Upper lobe of left lung (tissue), 6 donors: ENCODE measurements at regions not wholly inside any gene's neighbourhood (a gene's known extent, or its start where the extent isn't known, plus 50 kb on each side); places are given as distances from the start of the nearest gene placed in this dataset.

Experiments used
- ATAC-seq, 2 donors: fragments of 200-7000 bp; cut with Tn5 transposase; one replicate each; pipeline ENCODE4 v1.9.1; 2022; ENCODE audit warnings: mild to moderate bottlenecking in 2 of 2, moderate library complexity in 2 of 2; ENCODE audit not compliant: low FRiP score in 2 of 2
- DNase-seq, 2 donors: peaks; one replicate each; pipeline ENCODE4 v3.0.0-alpha.2; 2019 to 2020
- H3K27ac ChIP-seq, 4 donors: fragments of 200-600 bp; sonication (generic); one replicate each; pipeline ENCODE4 v1.5.1; 2016 to 2019
- H3K27me3 ChIP-seq, 4 donors: fragments of 200-600 bp; sonication (generic); one replicate each; pipeline ENCODE4 v1.5.1; 2017 to 2019
- H3K36me3 ChIP-seq, 4 donors: fragments of 200-600 bp; sonication (generic); one replicate each; pipeline ENCODE4 v1.5.1; 2016 to 2019
- H3K4me1 ChIP-seq, 4 donors: fragments of 200-600 bp; sonication (generic); one replicate each; pipeline ENCODE4 v1.5.1; 2018 to 2019
- H3K4me3 ChIP-seq, 4 donors: fragments of 200-600 bp; sonication (generic); one replicate each; pipeline ENCODE4 v1.5.1; 2017 to 2019; ENCODE audit warnings: mild to moderate bottlenecking in 2 of 4, moderate library complexity in 1 of 4
- H3K9me3 ChIP-seq, 4 donors: fragments of 200-600 bp; sonication (generic); one replicate each; pipeline ENCODE4 v1.5.1; 2018 to 2019
- EP300 ChIP-seq, 4 donors: sonication (generic); formaldehyde crosslinking; IDR thresholded peaks; one replicate each; pipeline ENCODE4 v1.5.1; 2017; ENCODE audit warnings: antibody characterized with exemption in 4 of 4, control low read depth in 2 of 4
- POLR2A ChIP-seq, 4 donors: fragments of 450-650 bp; IDR thresholded peaks; one replicate each; pipeline ENCODE4 v1.5.1; 2016 to 2017; ENCODE audit warnings: antibody characterized with exemption in 4 of 4, mild to moderate bottlenecking in 2 of 4
- POLR2AphosphoS5 ChIP-seq, 2 donors: sonication (generic); formaldehyde crosslinking; IDR thresholded peaks; one replicate each; pipeline ENCODE4 v1.5.1; 2017; ENCODE audit warnings: antibody characterized with exemption in 2 of 2
- WGBS, 2 donors: methylation state at CpG; one replicate each; pipeline ENCODE4 v1.1.5; 2017 to 2018; 5-methylcytosine and 5-hydroxymethylcytosine counted together
- TF ChIP-seq, protein P1 (sequence below), 6 experiments: fragments of 450-650 bp in 4 of 6; fragments of 200-600 bp in 2 of 6; sonication (generic) in 2 of 6; IDR thresholded peaks; one replicate each; pipeline ENCODE4 v1.5.1; 2016 to 2019; ENCODE audit warnings: antibody characterized with exemption in 6 of 6
- donor health status: DM: no; HTN: no; CAD: no; lungs with moderate emphysema.
- donor health status: DM: no; HTN: yes; CAD: no; lungs with severe emphysema.

DNA sequence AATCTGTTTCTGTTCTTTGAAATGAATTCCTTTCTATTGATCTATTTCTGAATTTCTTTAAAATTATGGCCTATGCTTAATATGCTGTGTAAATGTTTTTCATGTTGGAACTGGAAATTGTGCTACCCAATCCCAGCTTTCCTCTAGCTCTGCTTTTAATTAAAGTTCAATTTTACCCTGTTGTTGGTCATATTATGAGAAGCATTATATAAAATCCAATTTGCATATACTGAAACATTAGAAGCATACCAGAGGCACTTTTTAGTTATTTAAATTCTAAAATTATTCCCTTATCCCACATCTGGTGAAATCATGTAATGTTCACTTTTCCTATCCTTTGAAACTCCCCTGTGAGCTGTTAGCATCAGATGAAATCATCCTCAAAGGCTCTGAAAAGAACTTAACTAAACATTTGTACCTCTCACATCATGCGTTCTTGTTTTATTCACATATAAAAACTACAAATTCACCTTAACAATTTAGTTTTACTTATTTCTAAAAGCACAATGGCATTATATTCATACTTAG lies 160.6 kb upstream of the COL21A1 start:
- H3K4me3 ChIP-seq = no peak overlapping the region
- no peaks in the 10 kb centered on the region for H3K36me3 ChIP-seq
- no peaks in the 10 kb centered on the region for H3K9me3 ChIP-seq
- DNase-seq (no peak), ATAC-seq (no peak)
- H3K4me1 ChIP-seq = no peaks in the 10 kb centered on the region
- WGBS, 2 donors = 90 to 97% methylated on average over 1 of the region's 1 CpG
- H3K27me3 ChIP-seq = no peaks in the 10 kb centered on the region
- TF ChIP-seq POLR2A (IDR thresholded peaks at IDR 0.05) (no peak), POLR2AphosphoS5 (IDR thresholded peaks at IDR 0.05) (no peak), EP300 (IDR thresholded peaks at IDR 0.05) (no peak)
- TF ChIP-seq, protein P1, sequence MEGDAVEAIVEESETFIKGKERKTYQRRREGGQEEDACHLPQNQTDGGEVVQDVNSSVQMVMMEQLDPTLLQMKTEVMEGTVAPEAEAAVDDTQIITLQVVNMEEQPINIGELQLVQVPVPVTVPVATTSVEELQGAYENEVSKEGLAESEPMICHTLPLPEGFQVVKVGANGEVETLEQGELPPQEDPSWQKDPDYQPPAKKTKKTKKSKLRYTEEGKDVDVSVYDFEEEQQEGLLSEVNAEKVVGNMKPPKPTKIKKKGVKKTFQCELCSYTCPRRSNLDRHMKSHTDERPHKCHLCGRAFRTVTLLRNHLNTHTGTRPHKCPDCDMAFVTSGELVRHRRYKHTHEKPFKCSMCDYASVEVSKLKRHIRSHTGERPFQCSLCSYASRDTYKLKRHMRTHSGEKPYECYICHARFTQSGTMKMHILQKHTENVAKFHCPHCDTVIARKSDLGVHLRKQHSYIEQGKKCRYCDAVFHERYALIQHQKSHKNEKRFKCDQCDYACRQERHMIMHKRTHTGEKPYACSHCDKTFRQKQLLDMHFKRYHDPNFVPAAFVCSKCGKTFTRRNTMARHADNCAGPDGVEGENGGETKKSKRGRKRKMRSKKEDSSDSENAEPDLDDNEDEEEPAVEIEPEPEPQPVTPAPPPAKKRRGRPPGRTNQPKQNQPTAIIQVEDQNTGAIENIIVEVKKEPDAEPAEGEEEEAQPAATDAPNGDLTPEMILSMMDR (IDR thresholded peaks at IDR 0.05) = no peak
- no peak overlapping the region for H3K27ac ChIP-seq

DNA sequence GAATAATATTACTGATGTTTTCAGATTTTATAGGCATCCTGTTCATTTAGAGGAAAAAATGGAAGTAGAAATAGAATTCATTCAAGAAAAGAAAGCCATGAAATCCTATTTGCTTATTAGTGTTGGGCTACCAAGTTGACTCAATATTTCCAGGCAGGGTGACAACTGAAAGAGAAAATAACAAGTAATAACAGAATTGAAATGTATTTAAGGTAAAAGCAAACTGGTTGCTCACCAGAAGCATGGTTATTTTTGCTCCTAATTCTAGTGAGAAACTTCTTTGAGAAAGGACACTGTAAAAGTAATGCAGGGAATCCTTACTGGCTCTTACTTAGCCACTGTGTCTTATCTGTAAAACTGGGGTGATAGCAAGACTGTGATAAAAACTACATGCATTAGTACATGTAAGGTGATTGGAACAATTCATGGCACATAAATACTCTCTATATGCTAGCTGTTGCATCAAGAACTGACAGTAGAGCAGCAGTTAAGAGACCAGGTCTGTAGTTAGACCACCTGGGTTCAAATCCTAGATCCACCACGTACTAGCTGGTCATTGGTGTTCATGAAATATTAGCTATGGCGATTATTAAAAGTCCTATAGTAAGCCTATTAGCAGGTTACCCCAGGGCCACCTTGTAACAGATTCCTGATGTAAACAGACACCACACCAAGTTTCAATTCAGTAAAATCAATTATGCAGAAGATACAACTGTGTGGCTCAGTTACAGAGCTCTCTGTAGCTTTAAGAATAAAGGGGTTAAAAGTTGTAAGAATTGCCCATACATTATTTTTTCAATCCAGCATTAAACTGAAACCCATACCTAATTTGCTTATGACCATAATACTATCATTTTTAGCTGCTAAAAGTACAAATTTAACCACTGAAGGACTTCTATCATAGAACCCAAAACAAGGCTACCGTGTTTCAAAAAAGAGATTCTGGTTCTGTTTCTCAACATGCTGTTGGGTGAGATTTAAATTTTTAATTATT lies 159.2 kb upstream of the COL21A1 start:
- Histone ChIP-seq H3K4me1 (no peaks in the 10 kb centered on the region), H3K27me3 (no peaks in the 10 kb centered on the region), H3K27ac (no peak overlapping the region), H3K9me3 (no peaks in the 10 kb centered on the region), H3K36me3 (no peaks in the 10 kb centered on the region), H3K4me3 (no peak overlapping the region)
- DNase-seq = no peak
- TF ChIP-seq POLR2AphosphoS5 (IDR thresholded peaks at IDR 0.05) = no peak
- TF ChIP-seq, protein P1 (IDR thresholded peaks at IDR 0.05) = no peak
- no peak for TF ChIP-seq EP300 (IDR thresholded peaks at IDR 0.05)
- TF ChIP-seq POLR2A (IDR thresholded peaks at IDR 0.05) = no peak
- 92 to 95% methylated on average over 3 of the region's 3 CpGs for WGBS, 2 donors
- ATAC-seq = no peak

DNA sequence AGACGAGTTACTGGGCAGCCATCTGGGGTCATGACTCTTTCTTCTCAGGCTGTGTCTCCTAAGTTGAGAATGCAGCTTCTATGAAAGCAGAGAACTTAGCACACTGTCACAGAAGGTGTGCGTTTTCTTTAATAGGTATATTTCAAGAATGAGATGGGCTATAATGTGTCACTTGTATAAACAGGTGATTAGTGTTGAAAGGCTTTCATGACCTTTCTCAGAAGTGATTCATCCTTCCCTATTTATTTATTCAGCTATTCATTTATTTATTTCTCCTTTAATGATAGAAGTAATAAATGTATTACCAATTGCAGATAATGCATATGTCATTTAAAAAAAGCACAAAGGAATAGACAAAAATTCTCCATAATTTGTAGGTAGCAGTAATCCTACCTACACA lies 157.2 kb upstream of the COL21A1 start:
- no peak for TF ChIP-seq POLR2A (IDR thresholded peaks at IDR 0.05)
- TF ChIP-seq EP300 (IDR thresholded peaks at IDR 0.05) = no peak
- TF ChIP-seq, protein P1 (IDR thresholded peaks at IDR 0.05) = no peak
- no peak for TF ChIP-seq POLR2AphosphoS5 (IDR thresholded peaks at IDR 0.05)
- Histone ChIP-seq H3K4me1 (no peaks in the 10 kb centered on the region), H3K4me3 (no peak overlapping the region), H3K9me3 (no peaks in the 10 kb centered on the region), H3K36me3 (no peaks in the 10 kb centered on the region), H3K27me3 (no peaks in the 10 kb centered on the region), H3K27ac (no peak overlapping the region)
- DNase-seq (no peak), ATAC-seq (no peak)
- WGBS, 2 donors = 84 to 92% methylated on average over 2 of the region's 2 CpGs

DNA sequence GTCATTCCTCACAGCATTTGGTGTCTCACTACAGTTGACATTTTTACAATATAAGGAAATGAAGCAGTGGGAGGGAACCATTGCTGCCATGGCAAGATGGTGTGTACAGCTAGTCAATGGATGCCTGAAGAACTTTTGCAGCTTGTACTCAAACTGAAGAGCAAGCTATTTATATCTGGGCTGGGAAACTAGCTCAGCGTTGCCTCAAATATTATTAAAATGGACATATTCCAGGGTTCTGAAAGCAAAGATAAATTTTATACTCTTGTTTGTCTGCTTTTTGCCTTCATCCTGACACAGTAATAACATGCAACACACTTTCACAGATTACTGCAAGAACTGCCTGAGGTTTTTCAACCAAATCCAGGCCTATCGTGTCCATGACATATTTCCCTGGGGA lies 156.4 kb upstream of the COL21A1 start:
- Histone ChIP-seq H3K36me3 (no peaks in the 10 kb centered on the region), H3K4me3 (no peak overlapping the region), H3K4me1 (no peaks in the 10 kb centered on the region), H3K27me3 (no peaks in the 10 kb centered on the region), H3K9me3 (no peaks in the 10 kb centered on the region), H3K27ac (no peak overlapping the region)
- DNase-seq = no peak
- WGBS, 2 donors = 66 to 69% methylated on average over 2 of the region's 2 CpGs
- ATAC-seq = no peak
- TF ChIP-seq, protein P1 (IDR thresholded peaks at IDR 0.05) = no peak
- TF ChIP-seq POLR2A (IDR thresholded peaks at IDR 0.05) = no peak
- TF ChIP-seq EP300 (IDR thresholded peaks at IDR 0.05) = no peak
- TF ChIP-seq POLR2AphosphoS5 (IDR thresholded peaks at IDR 0.05) = no peak
